ENCODE measurements at regions not wholly inside any gene's neighbourhood (a gene's known extent, or its start where the extent isn't known, plus 50 kb on each side); places are given as distances from the start of the nearest gene placed in this dataset.

- TF ChIP-seq CTCF (IDR thresholded peaks at IDR 0.05): no peak
- intact Hi-C loops (cut with DNase I): no loop called here
- H3K27me3 ChIP-seq: no peaks in the 10 kb centered on the region
- peaks cover 0 to 8% of the 10 kb centered on the region in 2 donors for H3K4me1 ChIP-seq
- no peak overlapping the region for H3K27ac ChIP-seq
- no peak for DNase-seq (ENCODE audit: low spot score in 2 of 2)
- no peaks in the 10 kb centered on the region for H3K36me3 ChIP-seq
- H3K4me3 ChIP-seq: no peak overlapping the region
- H3K9me3 ChIP-seq: no peaks in the 10 kb centered on the region
Measured at GRCh38 chr10:33419311-33419710, 84.8 kb upstream of the NRP1 start.

GRCh38 chr10:33418301-33418700 is 83.8 kb upstream of the NRP1 start:
- H3K4me1 ChIP-seq: peaks cover 0 to 10% of the 10 kb centered on the region in 2 donors
- H3K27me3 ChIP-seq: no peaks in the 10 kb centered on the region
- H3K4me3 ChIP-seq: no peak overlapping the region
- H3K36me3 ChIP-seq: no peaks in the 10 kb centered on the region
- no peak overlapping the region for H3K27ac ChIP-seq
- TF ChIP-seq CTCF (IDR thresholded peaks at IDR 0.05): no peak
- H3K9me3 ChIP-seq: no peaks in the 10 kb centered on the region
- intact Hi-C loops (cut with DNase I): no loop called here
- DNase-seq (ENCODE audit: low spot score in 2 of 2): no peak

- no peak for TF ChIP-seq CTCF (IDR thresholded peaks at IDR 0.05)
- intact Hi-C loops (cut with DNase I): no loop called here
- Histone ChIP-seq H3K27me3 (no peaks in the 10 kb centered on the region), H3K9me3 (no peaks in the 10 kb centered on the region), H3K27ac (no peak overlapping the region), H3K4me1 (peaks cover 0 to 7% of the 10 kb centered on the region in 2 donors), H3K36me3 (no peaks in the 10 kb centered on the region), H3K4me3 (no peak overlapping the region)
- no peak for DNase-seq (ENCODE audit: low spot score in 2 of 2)
Measured at GRCh38 chr10:33416691-33417090, 82.2 kb upstream of the NRP1 start.

- no peak overlapping the region for H3K4me3 ChIP-seq
- H3K4me1 ChIP-seq: peaks cover 0 to 2% of the 10 kb centered on the region in 2 donors
- no peaks in the 10 kb centered on the region for H3K36me3 ChIP-seq
- no peaks in the 10 kb centered on the region for H3K27me3 ChIP-seq
- TF ChIP-seq CTCF (IDR thresholded peaks at IDR 0.05): no peak
- intact Hi-C loops (cut with DNase I): no loop called here
- H3K9me3 ChIP-seq: no peaks in the 10 kb centered on the region
- H3K27ac ChIP-seq: no peak overlapping the region
- no peak for DNase-seq (ENCODE audit: low spot score in 2 of 2)
Measured at GRCh38 chr10:33416209-33416608, 81.7 kb upstream of the NRP1 start.

GRCh38 chr10:33414841-33415240 is 80.4 kb upstream of the NRP1 start:
- no peak overlapping the region for H3K27ac ChIP-seq
- no peak for TF ChIP-seq CTCF (IDR thresholded peaks at IDR 0.05)
- H3K27me3 ChIP-seq: no peaks in the 10 kb centered on the region
- H3K9me3 ChIP-seq: no peaks in the 10 kb centered on the region
- DNase-seq (ENCODE audit: low spot score in 2 of 2): no peak
- H3K36me3 ChIP-seq: no peaks in the 10 kb centered on the region
- H3K4me1 ChIP-seq: peaks cover 0 to 2% of the 10 kb centered on the region in 2 donors
- intact Hi-C loops (cut with DNase I): no loop called here
- no peak overlapping the region for H3K4me3 ChIP-seq

Data from ascending aorta (tissue), 2 donors.